H1 (cell line): ENCODE measurements at regions not wholly inside any gene's neighbourhood (a gene's known extent, or its start where the extent isn't known, plus 50 kb on each side); places are given as distances from the start of the nearest gene placed in this dataset.

Experiments used
- KDM1A ChIP-seq: fragments of 200-600, 300-600 bp; sonication (generic); IDR thresholded peaks from 2 replicates; pipeline ENCODE4 v1.7.1; 2016; ENCODE audit warnings: mild to moderate bottlenecking, low read length, borderline replicate concordance
- RBBP5 ChIP-seq: IDR thresholded peaks from 2 replicates; pipeline ENCODE4 v1.7.1; 2012; ENCODE audit warnings: low read depth, mild to moderate bottlenecking, inconsistent platforms, low read length, moderate library complexity, borderline replicate concordance
- TAF7 ChIP-seq: optimal IDR thresholded peaks from 2 replicates; pipeline ENCODE3; 2011; ENCODE audit warnings: low read depth, mild to moderate bottlenecking, inconsistent platforms, low read length, moderate library complexity, borderline replicate concordance

DNA sequence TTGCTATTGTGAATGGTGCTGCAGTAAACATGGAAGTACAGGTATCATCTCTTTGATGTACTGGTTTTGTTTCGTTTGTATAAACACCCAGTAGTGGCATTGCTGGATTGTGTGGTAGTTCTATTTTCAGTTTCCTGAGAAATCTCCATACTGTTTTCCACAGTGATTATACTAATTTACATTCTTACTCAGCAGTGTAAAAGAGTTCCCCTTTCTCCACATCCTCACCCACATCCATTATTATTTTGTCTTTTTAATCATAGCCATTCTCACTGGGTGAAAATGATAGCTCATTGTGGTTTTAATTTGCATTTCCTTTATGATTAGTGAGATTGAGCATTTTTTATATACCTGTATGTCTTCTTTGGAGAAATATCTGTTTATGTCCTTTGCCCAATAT lies 62.3 kb upstream of the PARP4 start (continued):
- TF ChIP-seq RBBP5 (no peak), KDM1A (no peak), TAF7 (no peak)
